NCI-H510A (cell line): ENCODE measurements at regions not wholly inside any gene's neighbourhood (a gene's known extent, or its start where the extent isn't known, plus 50 kb on each side); places are given as distances from the start of the nearest gene placed in this dataset.
"Not testable (repeated sequence)": the region's sequence is repeated elsewhere in the genome, so short reads cannot be mapped to it uniquely, and the experiment has no call there.

ENCODE experiments used
- DNase-seq: peaks from one replicate; lab custom pipeline; 2025; lab: John Stamatoyannopoulos, UW

- no peak for DNase-seq
These were observed 133.4 kb downstream of the SLC1A3 start for GRCh38 chr5:36739751-36740221.

GRCh38 chr5:36740259-36740898 lies 134.0 kb downstream of the SLC1A3 start:
- no peak for DNase-seq

GRCh38 chr5:36741128-36741527 lies 134.7 kb downstream of the SLC1A3 start:
- no peak for DNase-seq

DNA sequence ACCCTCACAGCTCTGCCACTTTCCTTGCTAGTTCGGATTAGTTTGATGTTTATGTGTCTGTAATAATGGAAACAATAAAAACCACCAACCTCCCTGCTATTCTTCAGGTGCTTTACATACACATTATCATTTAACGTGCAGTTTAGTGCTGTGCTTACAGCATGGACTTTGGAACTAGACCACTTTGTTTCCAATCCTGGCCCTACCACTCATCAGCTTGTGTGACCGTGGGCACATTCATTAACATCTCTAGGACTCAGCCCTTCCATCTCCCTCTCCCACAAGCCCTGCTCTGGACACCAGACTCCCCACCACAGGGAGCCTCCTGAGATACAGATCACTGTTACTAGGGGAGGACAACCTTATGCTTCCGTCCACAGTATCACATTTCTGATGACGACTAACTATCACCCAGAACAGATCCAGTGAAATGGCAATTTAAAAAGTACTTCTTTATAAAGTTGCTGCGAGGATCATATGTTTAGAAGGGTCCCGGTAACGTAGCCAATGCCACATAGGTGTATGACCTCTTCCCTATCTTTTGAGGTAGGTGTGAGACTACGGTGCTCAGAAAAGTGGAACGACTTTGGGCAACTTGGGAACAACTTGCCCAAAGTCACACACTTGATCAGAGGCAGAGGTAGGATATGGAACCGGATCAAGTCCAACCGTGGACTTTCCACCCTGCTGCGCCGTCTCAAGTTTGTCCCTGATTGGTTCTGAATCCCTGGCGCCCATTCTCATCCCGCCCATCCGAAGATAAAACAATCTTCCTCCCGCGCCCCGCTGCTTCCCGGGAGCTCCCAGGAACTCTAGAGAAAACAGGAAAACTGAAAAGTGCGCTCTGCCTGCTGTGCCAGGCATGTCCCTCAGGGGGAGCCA lies 132.4 kb upstream of the NIPBL start:
- peak; percentile 92 for DNase-seq

- peak; percentile 98 for DNase-seq
These were observed 131.6 kb upstream of the NIPBL start for GRCh38 chr5:36744773-36745589.

DNA sequence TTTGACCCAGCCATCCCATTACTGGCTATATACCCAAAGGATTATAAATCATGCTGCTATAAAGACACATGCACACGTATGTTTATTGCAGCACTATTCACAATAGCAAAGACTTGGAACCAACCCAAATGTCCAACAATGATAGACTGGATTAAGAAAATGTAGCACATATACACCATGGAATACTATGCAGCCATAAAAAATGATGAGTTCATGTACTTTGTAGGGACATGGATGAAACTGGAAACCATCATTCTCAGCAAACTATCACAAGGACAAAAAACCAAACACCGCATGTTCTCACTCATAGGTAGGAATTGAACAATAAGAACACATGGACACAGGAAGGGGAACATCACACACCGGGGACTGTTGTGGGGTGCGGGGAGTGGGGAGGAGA lies 128.8 kb upstream of the NIPBL start:
- DNase-seq, result not testable (repeated sequence)

GRCh38 chr5:36751886-36752285 lies 124.7 kb upstream of the NIPBL start:
- no peak for DNase-seq

- no peak for DNase-seq
These were observed 121.2 kb upstream of the NIPBL start for GRCh38 chr5:36755342-36755741.

DNA sequence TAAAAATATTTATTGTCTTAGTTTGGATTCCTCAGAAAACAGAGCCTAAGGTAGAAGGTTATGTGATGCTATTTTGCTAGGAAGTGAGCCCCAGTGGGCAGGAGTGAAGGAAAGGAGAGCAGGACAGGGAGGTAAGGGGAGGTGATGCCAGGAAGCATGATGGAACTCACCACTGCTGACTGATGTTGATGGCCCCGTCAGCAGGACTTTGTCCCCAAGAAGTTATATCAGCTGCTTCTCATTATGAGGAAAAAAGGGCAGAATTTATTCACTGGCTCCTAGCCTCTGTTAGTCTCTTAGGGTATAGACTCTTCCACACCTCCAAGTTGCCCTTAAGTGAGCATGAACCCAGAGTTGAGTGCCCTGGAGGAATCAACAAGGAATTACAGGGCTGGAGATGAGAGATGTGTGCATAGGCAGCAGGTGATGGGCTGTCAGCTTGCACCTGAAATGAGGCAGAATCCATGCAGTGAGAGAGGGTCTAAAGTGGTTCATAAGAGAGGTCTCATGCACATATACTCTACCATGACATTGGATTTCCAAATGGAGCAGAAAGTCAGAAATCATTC lies 120.6 kb upstream of the NIPBL start:
- DNase-seq, result no peak

GRCh38 chr5:36756848-36757247 lies 119.7 kb upstream of the NIPBL start:
- DNase-seq, result no peak

DNA sequence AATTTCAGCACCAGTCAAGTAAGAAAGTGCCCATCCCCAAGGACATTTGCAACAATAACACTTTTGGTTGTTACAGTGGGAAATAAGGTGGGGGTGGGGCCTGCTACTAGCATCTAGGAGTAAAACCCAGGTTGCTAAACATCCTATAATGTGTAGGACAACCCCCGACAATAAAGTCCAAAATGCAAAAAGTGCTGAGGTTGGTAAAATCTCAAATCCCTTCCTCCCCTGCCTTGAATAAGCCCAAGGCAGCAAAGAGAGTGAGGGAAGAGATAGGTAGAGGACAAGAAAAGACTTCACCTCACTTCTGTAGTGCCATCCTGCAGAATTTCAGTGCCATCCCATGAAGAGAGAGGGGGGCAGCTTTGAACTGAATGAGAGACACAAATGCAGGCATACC lies 117.5 kb upstream of the NIPBL start:
- DNase-seq, result no peak

- peak; percentile 57 for DNase-seq
These were observed 113.1 kb upstream of the NIPBL start for GRCh38 chr5:36763454-36763853.

- DNase-seq, result no peak
These were observed 110.7 kb upstream of the NIPBL start for GRCh38 chr5:36765876-36766275.

DNA sequence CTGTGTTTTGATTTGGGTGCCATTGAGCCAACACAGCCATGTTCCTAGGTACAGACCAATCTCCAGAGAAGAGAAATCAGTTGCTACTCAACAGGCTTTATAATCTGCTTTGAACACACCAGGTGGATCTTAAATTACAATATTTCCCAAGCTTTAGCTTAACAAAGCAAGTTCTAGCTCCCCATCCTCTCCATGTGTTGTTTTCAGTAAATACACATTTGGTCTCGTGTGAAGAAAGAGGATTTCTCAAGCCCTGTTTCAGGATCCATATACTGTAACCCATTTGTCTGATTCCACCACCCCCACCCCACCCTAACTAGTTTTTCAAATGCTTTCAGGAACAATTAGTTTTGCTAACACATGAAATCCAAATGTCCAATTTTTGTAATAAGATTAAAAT lies 109.6 kb upstream of the NIPBL start:
- DNase-seq, result no peak

DNA sequence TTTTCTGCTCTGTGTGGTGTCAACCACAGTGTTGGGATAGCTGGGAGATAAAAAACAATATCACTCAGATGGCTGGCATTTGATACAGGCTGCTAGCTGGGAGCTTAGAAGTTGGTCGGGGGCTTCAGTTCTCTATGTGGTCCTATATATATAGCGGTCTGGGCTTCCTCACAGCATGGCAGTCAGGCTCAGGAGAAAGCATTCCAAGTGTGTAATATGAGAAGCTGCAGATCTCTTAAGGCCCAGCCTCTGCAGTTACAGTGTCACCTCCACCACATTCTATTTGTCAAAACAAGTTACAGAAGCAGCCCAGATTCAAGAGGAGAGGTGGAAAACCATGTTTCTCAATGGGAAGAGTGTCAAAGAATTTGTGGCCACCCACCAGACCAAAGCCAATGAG lies 108.1 kb upstream of the NIPBL start:
- no peak for DNase-seq

GRCh38 chr5:36769129-36769770 lies 107.3 kb upstream of the NIPBL start:
- no peak for DNase-seq

- DNase-seq, result no peak
These were observed 106.4 kb upstream of the NIPBL start for GRCh38 chr5:36770125-36770524.

DNA sequence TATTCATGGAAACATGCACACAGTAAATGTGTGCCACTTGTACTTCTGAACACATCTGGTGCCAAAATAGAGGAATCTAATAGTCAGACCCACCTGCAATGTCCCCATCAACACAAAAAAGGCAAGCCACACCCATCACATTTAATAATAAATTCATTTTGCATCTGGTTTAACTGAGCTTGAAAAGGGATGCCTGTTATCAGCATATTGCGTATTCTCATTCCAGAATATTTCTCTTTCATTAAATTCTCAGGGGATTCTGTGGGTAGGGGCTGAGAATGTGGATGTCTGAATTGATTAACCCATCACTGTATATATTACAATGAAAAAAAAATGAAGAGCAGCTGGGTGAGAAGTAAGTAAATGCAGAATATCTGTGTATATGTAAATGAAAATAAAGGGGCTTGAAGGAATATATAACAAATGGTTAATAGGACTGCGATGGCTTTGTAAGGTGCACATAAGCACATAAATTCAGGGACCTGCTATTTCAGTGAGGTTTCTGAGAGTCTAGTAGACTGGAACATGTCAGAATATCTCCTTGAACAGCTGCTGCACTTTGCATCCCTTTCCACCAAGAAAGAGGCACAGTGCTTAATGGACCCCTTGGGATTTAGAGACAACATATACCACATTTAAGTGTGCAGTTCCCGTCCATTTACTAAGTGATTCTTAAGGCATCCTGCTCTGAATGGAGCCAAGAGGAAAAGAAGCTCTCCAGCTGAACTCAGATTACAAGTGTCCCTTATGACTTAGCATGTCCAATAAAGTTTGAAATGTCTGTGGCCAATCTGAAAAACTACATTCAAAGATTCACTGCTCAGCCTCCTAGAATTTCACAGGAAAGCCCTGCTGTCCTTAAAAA lies 104.1 kb upstream of the NIPBL start:
- no peak for DNase-seq

DNA sequence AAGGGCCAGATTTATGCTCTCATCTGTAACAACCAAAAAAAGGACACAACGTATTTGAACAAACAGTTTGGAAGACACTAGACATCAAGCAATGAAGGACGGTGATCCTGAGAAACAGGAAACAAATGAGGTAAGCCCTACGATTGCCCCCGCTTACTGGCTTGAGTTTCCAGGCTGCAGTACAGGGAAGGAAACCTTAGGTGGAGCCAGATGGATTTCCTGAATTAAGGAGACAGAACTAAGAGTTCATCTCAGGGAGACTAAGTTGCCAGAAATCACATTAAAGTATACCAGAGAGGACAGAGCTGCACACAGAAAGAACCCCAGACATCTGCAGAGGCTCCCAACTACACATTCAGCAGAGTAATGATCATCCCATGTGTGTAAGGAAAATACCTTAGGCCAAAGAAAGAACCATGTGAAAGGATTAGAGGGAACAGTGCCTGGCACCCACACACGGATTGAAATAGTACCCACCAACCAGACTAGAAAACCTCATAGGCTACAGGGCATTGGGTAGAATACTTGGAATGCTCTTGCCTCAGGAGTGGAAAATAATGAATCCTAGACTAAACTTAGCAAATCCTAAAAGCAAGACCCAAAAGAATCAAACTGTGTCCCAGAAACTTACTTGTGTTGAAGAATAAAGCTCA lies 99.3 kb upstream of the NIPBL start:
- DNase-seq, result no peak

GRCh38 chr5:36778336-36778735 lies 98.2 kb upstream of the NIPBL start:
- DNase-seq, result no peak
